Fibroblast of lung (primary cell): ENCODE measurements at regions not wholly inside any gene's neighbourhood (a gene's known extent, or its start where the extent isn't known, plus 50 kb on each side); places are given as distances from the start of the nearest gene placed in this dataset.

Experiments used
- DNase-seq, 2 donors: peaks; one replicate each; pipeline versions ENCODE4 v3.0.0 to v3.0.0-alpha.2; 2010; ENCODE audit warnings: low read depth in 2 of 2
- H2AFZ ChIP-seq: 2 replicates; pipeline ENCODE4 v1.5.1; 2012; ENCODE audit warnings: low read length, control low read depth, inconsistent platforms
- H3K27ac ChIP-seq: 2 replicates; pipeline ENCODE4 v1.5.1; 2011; ENCODE audit warnings: low read length, control low read depth; ENCODE audit not compliant: insufficient read depth
- H3K27me3 ChIP-seq: 2 replicates; pipeline ENCODE4 v1.5.1; 2011; ENCODE audit warnings: mild to moderate bottlenecking, low read length; ENCODE audit not compliant: control insufficient read depth, insufficient read depth
- H3K36me3 ChIP-seq: 2 replicates; pipeline ENCODE4 v1.5.1; 2011; ENCODE audit warnings: low read length; ENCODE audit not compliant: control insufficient read depth, insufficient read depth
- H3K4me1 ChIP-seq: 2 replicates; pipeline ENCODE4 v1.5.1; 2011; ENCODE audit warnings: low read length; ENCODE audit not compliant: control insufficient read depth, insufficient read depth; ENCODE audit errors: extremely low read depth
- H3K4me2 ChIP-seq: 2 replicates; pipeline ENCODE4 v1.5.1; 2011; ENCODE audit warnings: low read length, control low read depth; ENCODE audit not compliant: insufficient read depth; ENCODE audit errors: extremely low read depth
- H3K4me3 ChIP-seq, 4 experiments: fragments of 200-600 bp in 1 of 4; sonication (generic) in 1 of 4; replicated peaks in 1 of 4; 2 replicates each; pipeline ENCODE4 v1.5.1; 2011 to 2016; ENCODE audit warnings: low read length in 4 of 4, low read depth in 3 of 4, mild to moderate bottlenecking in 3 of 4, control low read depth in 2 of 4, inconsistent platforms in 1 of 4, mixed read lengths in 1 of 4; ENCODE audit not compliant: insufficient read depth in 1 of 4; ENCODE audit errors: control extremely low read depth in 1 of 4
- H3K79me2 ChIP-seq: 2 replicates; pipeline ENCODE4 v1.5.1; 2012; ENCODE audit warnings: mild to moderate bottlenecking, low read length, inconsistent platforms; ENCODE audit not compliant: control insufficient read depth, insufficient read depth
- H3K9ac ChIP-seq: 2 replicates; pipeline ENCODE4 v1.5.1; 2011; ENCODE audit warnings: mild to moderate bottlenecking, low read length, control low read depth; ENCODE audit not compliant: insufficient read depth
- H3K9me3 ChIP-seq: 2 replicates; pipeline ENCODE4 v1.5.1; 2012; ENCODE audit warnings: low read depth, low read length; ENCODE audit not compliant: control insufficient read depth, insufficient read depth
- H4K20me1 ChIP-seq: 2 replicates; pipeline ENCODE4 v1.5.1; 2011; ENCODE audit warnings: low read length; ENCODE audit not compliant: control insufficient read depth, insufficient read depth; ENCODE audit errors: extremely low read depth
- EZH2 ChIP-seq: IDR thresholded peaks from 2 replicates; pipeline ENCODE4 v1.5.1; 2012; ENCODE audit warnings: low read length, control low read depth, mild to moderate bottlenecking; ENCODE audit errors: missing control alignments
- TF ChIP-seq, protein P1 (sequence below), 2 donors: IDR thresholded peaks in 1 of 2; conservative IDR thresholded peaks in 1 of 2; 1 replicate in 1 of 2; 2 replicates in 1 of 2; pipeline ENCODE4 v1.5.1; 2011 to 2012; ENCODE audit warnings: low read length in 2 of 2, control low read depth in 1 of 2, inconsistent platforms in 1 of 2, low read depth in 1 of 2, mild to moderate bottlenecking in 1 of 2

- TF ChIP-seq, protein P1, sequence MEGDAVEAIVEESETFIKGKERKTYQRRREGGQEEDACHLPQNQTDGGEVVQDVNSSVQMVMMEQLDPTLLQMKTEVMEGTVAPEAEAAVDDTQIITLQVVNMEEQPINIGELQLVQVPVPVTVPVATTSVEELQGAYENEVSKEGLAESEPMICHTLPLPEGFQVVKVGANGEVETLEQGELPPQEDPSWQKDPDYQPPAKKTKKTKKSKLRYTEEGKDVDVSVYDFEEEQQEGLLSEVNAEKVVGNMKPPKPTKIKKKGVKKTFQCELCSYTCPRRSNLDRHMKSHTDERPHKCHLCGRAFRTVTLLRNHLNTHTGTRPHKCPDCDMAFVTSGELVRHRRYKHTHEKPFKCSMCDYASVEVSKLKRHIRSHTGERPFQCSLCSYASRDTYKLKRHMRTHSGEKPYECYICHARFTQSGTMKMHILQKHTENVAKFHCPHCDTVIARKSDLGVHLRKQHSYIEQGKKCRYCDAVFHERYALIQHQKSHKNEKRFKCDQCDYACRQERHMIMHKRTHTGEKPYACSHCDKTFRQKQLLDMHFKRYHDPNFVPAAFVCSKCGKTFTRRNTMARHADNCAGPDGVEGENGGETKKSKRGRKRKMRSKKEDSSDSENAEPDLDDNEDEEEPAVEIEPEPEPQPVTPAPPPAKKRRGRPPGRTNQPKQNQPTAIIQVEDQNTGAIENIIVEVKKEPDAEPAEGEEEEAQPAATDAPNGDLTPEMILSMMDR (conservative IDR thresholded peaks at IDR 0.05 in 1 of 2, IDR thresholded peaks at IDR 0.05 in 1 of 2; ENCODE audit: low read depth in 1 of 2, low read length in 2 of 2): no peak
- TF ChIP-seq EZH2: no peak
- Histone ChIP-seq H2AFZ (no peak overlapping the region), H4K20me1 (no peaks in the 10 kb centered on the region), H3K9me3 (no peaks in the 10 kb centered on the region), H3K4me3 (no peak overlapping the region), H3K36me3 (no peaks in the 10 kb centered on the region), H3K4me1 (no peaks in the 10 kb centered on the region), H3K79me2 (no peaks in the 10 kb centered on the region), H3K27ac (no peak overlapping the region), H3K9ac (no peak overlapping the region), H3K4me2 (no peak overlapping the region), H3K27me3 (no peaks in the 10 kb centered on the region)
- no peak for DNase-seq
Measured at GRCh38 chr12:125218952-125219351, 153.7 kb downstream of the AACS start.

DNA sequence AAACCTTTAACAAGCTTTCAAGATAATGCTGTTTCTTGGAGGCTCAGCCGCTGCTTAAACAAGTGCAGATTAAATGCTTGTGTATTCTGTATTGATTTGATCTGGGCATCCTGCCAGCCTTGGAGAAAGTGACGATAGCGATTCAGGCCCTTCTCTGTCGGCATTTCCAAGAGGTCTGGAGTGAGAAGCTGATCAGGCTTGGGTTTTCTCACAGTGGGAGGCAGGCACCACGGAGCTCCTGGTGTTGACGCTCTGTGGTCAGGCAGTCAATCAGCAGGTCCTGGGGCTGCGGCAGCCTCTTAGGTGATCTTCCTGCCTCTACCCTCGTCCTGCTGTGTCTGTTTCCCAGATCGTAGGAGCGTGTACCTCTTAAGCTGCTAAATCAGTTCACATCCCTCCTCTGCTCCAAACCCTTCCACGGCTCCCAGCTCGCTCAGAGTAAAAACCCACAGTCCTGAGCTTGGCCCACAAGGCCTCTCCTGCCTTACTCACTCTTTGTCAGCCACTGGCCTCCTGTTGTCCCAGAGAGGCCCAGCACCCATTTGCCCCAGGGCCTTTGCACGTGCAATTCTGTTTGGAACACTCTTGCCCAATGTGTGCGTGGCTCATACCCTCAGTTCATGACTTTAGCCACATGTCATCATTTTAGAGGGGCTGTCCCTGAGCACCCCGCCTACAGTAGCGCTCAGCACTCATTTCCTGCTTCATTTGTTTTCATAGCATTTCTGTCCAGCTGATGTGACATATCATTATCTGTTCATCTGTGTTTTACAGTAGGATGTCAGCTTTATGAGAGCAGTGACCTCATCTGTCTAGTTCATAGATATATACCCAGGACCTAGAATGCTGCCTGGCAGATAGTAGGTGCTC is 155.4 kb downstream of the AACS start:
- no peak overlapping the region for H3K4me2 ChIP-seq
- H3K9ac ChIP-seq: no peak overlapping the region
- no peaks in the 10 kb centered on the region for H3K36me3 ChIP-seq
- no peak overlapping the region for H3K27ac ChIP-seq
- no peak overlapping the region for H3K4me3 ChIP-seq
- no peaks in the 10 kb centered on the region for H3K9me3 ChIP-seq
- no peaks in the 10 kb centered on the region for H3K4me1 ChIP-seq
- no peaks in the 10 kb centered on the region for H3K27me3 ChIP-seq
- TF ChIP-seq, protein P1 (conservative IDR thresholded peaks at IDR 0.05 in 1 of 2, IDR thresholded peaks at IDR 0.05 in 1 of 2; ENCODE audit: low read depth in 1 of 2, low read length in 2 of 2): no peak
- TF ChIP-seq EZH2: no peak
- H2AFZ ChIP-seq: no peak overlapping the region
- no peak for DNase-seq
- H3K79me2 ChIP-seq: no peaks in the 10 kb centered on the region
- H4K20me1 ChIP-seq: no peaks in the 10 kb centered on the region

DNA sequence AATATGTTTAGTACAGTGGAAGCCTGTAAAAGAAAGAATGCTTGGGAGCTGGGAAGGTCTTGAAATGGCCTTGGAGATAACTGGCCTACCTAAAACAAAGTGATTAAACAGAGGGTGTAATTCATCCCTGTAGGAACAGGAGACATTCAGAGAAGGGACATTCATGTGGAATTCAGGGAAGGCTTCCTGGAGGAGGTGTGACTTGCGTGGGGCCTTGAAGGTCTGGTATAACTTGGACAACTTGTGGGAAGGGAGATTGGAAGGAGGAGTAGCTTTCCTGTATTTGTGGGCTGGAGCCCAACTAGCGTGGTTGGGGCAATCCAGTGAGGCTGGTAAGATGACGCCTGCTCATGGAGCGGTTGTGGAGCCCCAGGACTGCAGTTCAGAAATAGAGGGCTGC is 156.4 kb downstream of the AACS start:
- Histone ChIP-seq H3K4me1 (no peaks in the 10 kb centered on the region), H3K4me3 (no peak overlapping the region), H3K9me3 (no peaks in the 10 kb centered on the region), H3K27ac (no peak overlapping the region), H3K36me3 (no peaks in the 10 kb centered on the region), H3K27me3 (no peaks in the 10 kb centered on the region), H3K9ac (no peak overlapping the region), H3K79me2 (no peaks in the 10 kb centered on the region), H2AFZ (no peak overlapping the region), H4K20me1 (no peaks in the 10 kb centered on the region), H3K4me2 (no peak overlapping the region)
- DNase-seq: no peak
- no peak for TF ChIP-seq EZH2
- TF ChIP-seq, protein P1 (conservative IDR thresholded peaks at IDR 0.05 in 1 of 2, IDR thresholded peaks at IDR 0.05 in 1 of 2; ENCODE audit: low read depth in 1 of 2, low read length in 2 of 2): no peak
